ENCODE measurements at regions not wholly inside any gene's neighbourhood (a gene's known extent, or its start where the extent isn't known, plus 50 kb on each side); places are given as distances from the start of the nearest gene placed in this dataset.

- no peak overlapping the region for H3K27ac Mint-ChIP-seq
- Histone ChIP-seq H2AFZ (ENCODE audit: insufficient read depth, low read depth, low read length, poor library complexity, severe bottlenecking) (no peak overlapping the region), H3K9me3 (replicated peaks in 1 of 2; ENCODE audit: control insufficient read depth in 1 of 2, insufficient read depth in 1 of 2, low read length in 2 of 2) (peaks cover 11 to 22% of the 10 kb centered on the region in 2 donors), H3K9ac (ENCODE audit: insufficient read depth, low read length, poor library complexity, severe bottlenecking) (no peak overlapping the region), H3K36me3 (replicated peaks in 1 of 2; ENCODE audit: control insufficient read depth in 1 of 2, insufficient read depth in 2 of 2, low read length in 2 of 2) (no peaks in the 10 kb centered on the region), H3K27ac (ENCODE audit: low read depth in 1 of 2, low read length in 2 of 2) (no peak overlapping the region), H3K4me3 (replicated peaks in 1 of 3; ENCODE audit: low read depth in 2 of 3, low read length in 3 of 3) (no peak overlapping the region), H3K4me2 (replicated peaks; ENCODE audit: extremely low read depth, low read length, poor library complexity, severe bottlenecking) (no peak overlapping the region), H3K79me2 (ENCODE audit: insufficient read depth, low read length) (no peaks in the 10 kb centered on the region), H4K20me1 (ENCODE audit: insufficient read depth, low read length) (no peaks in the 10 kb centered on the region), H3K27me3 (ENCODE audit: control insufficient read depth in 2 of 2, insufficient read depth in 2 of 2, low read length in 2 of 2) (no peaks in the 10 kb centered on the region), H3K4me1 (ENCODE audit: control insufficient read depth in 1 of 2, insufficient read depth in 2 of 2, low read length in 2 of 2) (no peaks in the 10 kb centered on the region)
- no peak for TF ChIP-seq CTCF (IDR thresholded peaks at IDR 0.05)
- no peaks in the 10 kb centered on the region for H3K36me3 Mint-ChIP-seq
- DNase-seq, result no peak
- peaks cover 0 to 20% (median 8%) of the 10 kb centered on the region in 7 donors for H3K9me3 Mint-ChIP-seq
- WGBS (ENCODE audit: insufficient coverage), result no CpG with 5 or more reads among the region's 3 CpGs
- no peaks in the 10 kb centered on the region for H3K27me3 Mint-ChIP-seq (ENCODE audit: low read depth in 3 of 3)
- H3K4me3 Mint-ChIP-seq, result no peak overlapping the region
- intact Hi-C loops (cut with micrococcal nuclease), result no loop called here
- H3K4me1 Mint-ChIP-seq, result no peaks in the 10 kb centered on the region
Observed at GRCh38 chr3:20837676-20838302, 651.8 kb upstream of the SGO1 start.

GRCh38 chr3:20836801-20837200 lies 650.8 kb upstream of the SGO1 start:
- no peak overlapping the region for H3K27ac Mint-ChIP-seq
- H3K36me3 Mint-ChIP-seq, result no peaks in the 10 kb centered on the region

More at GRCh38 chr3:20836801-20837200, 650.8 kb upstream of the SGO1 start:
- intact Hi-C loops (cut with micrococcal nuclease), result no loop called here
- Histone ChIP-seq H3K4me1 (ENCODE audit: control insufficient read depth in 1 of 2, insufficient read depth in 2 of 2, low read length in 2 of 2) (no peaks in the 10 kb centered on the region), H3K9ac (ENCODE audit: insufficient read depth, low read length, poor library complexity, severe bottlenecking) (no peak overlapping the region), H4K20me1 (ENCODE audit: insufficient read depth, low read length) (no peaks in the 10 kb centered on the region), H3K27ac (ENCODE audit: low read depth in 1 of 2, low read length in 2 of 2) (no peak overlapping the region), H3K79me2 (ENCODE audit: insufficient read depth, low read length) (no peaks in the 10 kb centered on the region), H3K36me3 (replicated peaks in 1 of 2; ENCODE audit: control insufficient read depth in 1 of 2, insufficient read depth in 2 of 2, low read length in 2 of 2) (no peaks in the 10 kb centered on the region), H3K27me3 (ENCODE audit: control insufficient read depth in 2 of 2, insufficient read depth in 2 of 2, low read length in 2 of 2) (no peaks in the 10 kb centered on the region), H3K4me3 (replicated peaks in 1 of 3; ENCODE audit: low read depth in 2 of 3, low read length in 3 of 3) (no peak overlapping the region), H3K4me2 (replicated peaks; ENCODE audit: extremely low read depth, low read length, poor library complexity, severe bottlenecking) (no peak overlapping the region), H3K9me3 (replicated peaks in 1 of 2; ENCODE audit: control insufficient read depth in 1 of 2, insufficient read depth in 1 of 2, low read length in 2 of 2) (peaks cover 11 to 22% of the 10 kb centered on the region in 2 donors), H2AFZ (ENCODE audit: insufficient read depth, low read depth, low read length, poor library complexity, severe bottlenecking) (no peak overlapping the region)
- no peak overlapping the region for H3K4me3 Mint-ChIP-seq
- H3K27me3 Mint-ChIP-seq (ENCODE audit: low read depth in 3 of 3), result no peaks in the 10 kb centered on the region
- no peak for TF ChIP-seq CTCF (IDR thresholded peaks at IDR 0.05)
- peaks cover 0 to 20% (median 8%) of the 10 kb centered on the region in 7 donors for H3K9me3 Mint-ChIP-seq
- WGBS (ENCODE audit: insufficient coverage), result no CpG with 5 or more reads among the region's 2 CpGs
- no peak for DNase-seq
- H3K4me1 Mint-ChIP-seq, result no peaks in the 10 kb centered on the region

All from CD14-positive monocyte (primary cell).